ENCODE measurements at regions not wholly inside any gene's neighbourhood (a gene's known extent, or its start where the extent isn't known, plus 50 kb on each side); places are given as distances from the start of the nearest gene placed in this dataset.

GRCh38 chr2:196239622-196240587, 68.5 kb upstream of the STK17B start:
- FAIRE-seq (no peak), DNase-seq (peak in 3 of 5 donors; percentile 14 to 84 (median 62))
- H3K4me3 ChIP-seq (ENCODE audit: low read length in 3 of 3), result no peak overlapping the region
- peaks cover 0 to 6% (median 2%) of the 10 kb centered on the region in 3 donors for H3K4me1 ChIP-seq (ENCODE audit: control insufficient read depth in 2 of 3, insufficient read depth in 2 of 3, low read depth in 1 of 3, low read length in 3 of 3)
- peak overlapping the region; percentile 5 to 81 for H3K27ac ChIP-seq (ENCODE audit: low read depth in 2 of 2, low read length in 2 of 2)
- H3K9me3 ChIP-seq (ENCODE audit: control insufficient read depth in 2 of 3, insufficient read depth in 1 of 3, low read length in 3 of 3), result no peaks in the 10 kb centered on the region
- H3K9ac ChIP-seq (ENCODE audit: low read length in 3 of 3), result no peak overlapping the region
- no peaks in the 10 kb centered on the region for H3K36me3 ChIP-seq (ENCODE audit: control insufficient read depth in 2 of 3, insufficient read depth in 3 of 3, low read length in 3 of 3)
- intact Hi-C loops (cut with DNase I), result no loop called here
- H3K27me3 ChIP-seq (ENCODE audit: control insufficient read depth, insufficient read depth, low read length), result no peaks in the 10 kb centered on the region
- TF ChIP-seq CTCF (IDR thresholded peaks at IDR 0.05; ENCODE audit: borderline replicate concordance, extremely low read depth, insufficient read depth), result peak; percentile 11

- TF ChIP-seq CTCF (IDR thresholded peaks at IDR 0.05; ENCODE audit: borderline replicate concordance, extremely low read depth, insufficient read depth), result no peak
- peaks cover 0 to 6% (median 2%) of the 10 kb centered on the region in 3 donors for H3K4me1 ChIP-seq (ENCODE audit: control insufficient read depth in 2 of 3, insufficient read depth in 2 of 3, low read depth in 1 of 3, low read length in 3 of 3)
- H3K9ac ChIP-seq (ENCODE audit: low read length in 3 of 3), result no peak overlapping the region
- FAIRE-seq (no peak), DNase-seq (no peak)
- no peak overlapping the region for H3K27ac ChIP-seq (ENCODE audit: low read depth in 2 of 2, low read length in 2 of 2)
- intact Hi-C loops (cut with DNase I), result no loop called here
- no peaks in the 10 kb centered on the region for H3K9me3 ChIP-seq (ENCODE audit: control insufficient read depth in 2 of 3, insufficient read depth in 1 of 3, low read length in 3 of 3)
- H3K4me3 ChIP-seq (ENCODE audit: low read length in 3 of 3), result no peak overlapping the region
- H3K36me3 ChIP-seq (ENCODE audit: control insufficient read depth in 2 of 3, insufficient read depth in 3 of 3, low read length in 3 of 3), result no peaks in the 10 kb centered on the region
- H3K27me3 ChIP-seq (ENCODE audit: control insufficient read depth, insufficient read depth, low read length), result no peaks in the 10 kb centered on the region
These were observed 69.8 kb upstream of the STK17B start for GRCh38 chr2:196241175-196241574.

- intact Hi-C loops (cut with DNase I), result no loop called here
- TF ChIP-seq CTCF (IDR thresholded peaks at IDR 0.05; ENCODE audit: borderline replicate concordance, extremely low read depth, insufficient read depth), result no peak
- Histone ChIP-seq H3K36me3 (ENCODE audit: control insufficient read depth in 2 of 3, insufficient read depth in 3 of 3, low read length in 3 of 3) (no peaks in the 10 kb centered on the region), H3K4me3 (ENCODE audit: low read length in 3 of 3) (no peak overlapping the region), H3K27ac (ENCODE audit: low read depth in 2 of 2, low read length in 2 of 2) (peak overlapping the region in 1 of 2 donors; percentile 36), H3K9ac (ENCODE audit: low read length in 3 of 3) (no peak overlapping the region), H3K27me3 (ENCODE audit: control insufficient read depth, insufficient read depth, low read length) (no peaks in the 10 kb centered on the region), H3K4me1 (ENCODE audit: control insufficient read depth in 2 of 3, insufficient read depth in 2 of 3, low read depth in 1 of 3, low read length in 3 of 3) (peaks cover 0 to 6% (median 2%) of the 10 kb centered on the region in 3 donors), H3K9me3 (ENCODE audit: control insufficient read depth in 2 of 3, insufficient read depth in 1 of 3, low read length in 3 of 3) (no peaks in the 10 kb centered on the region)
- peak in 1 of 5 donors; percentile 5 for DNase-seq
- no peak for FAIRE-seq
These were observed 70.8 kb upstream of the STK17B start for GRCh38 chr2:196242131-196242620.
